B cell (primary cell): ENCODE measurements at regions not wholly inside any gene's neighbourhood (a gene's known extent, or its start where the extent isn't known, plus 50 kb on each side); places are given as distances from the start of the nearest gene placed in this dataset.

ENCODE experiments used
- ATAC-seq: fragments of 200-7000 bp; cut with Tn5 transposase; one replicate; pipeline ENCODE4 v1.10.0; 2021; ENCODE audit warnings: low read depth, mild to moderate bottlenecking, moderate number of reproducible peaks, moderate library complexity
- CTCF ChIA-PET: fragments of 350-600 bp; sonication (Branson Sonifier 250); formaldehyde crosslinking; loops from one replicate; lab custom pipeline; 2021; ENCODE audit warnings: antibody characterized with exemption, inconsistent platforms; lab: Charles Lee
- POLR2A ChIA-PET: fragments of 350-600 bp; sonication (Branson Sonifier 250); formaldehyde crosslinking; loops from one replicate; lab custom pipeline; 2021; ENCODE audit warnings: antibody characterized with exemption; lab: Charles Lee
- DNase-seq: peaks from one replicate; pipeline ENCODE4 v3.0.0; 2013
- H2AFZ ChIP-seq: 2 replicates; pipeline ENCODE4 v1.6.1; 2012; ENCODE audit warnings: mild to moderate bottlenecking, low read depth, low read length; ENCODE audit not compliant: insufficient read depth, poor library complexity, severe bottlenecking
- H3K27ac ChIP-seq, 2 donors: 1 replicate in 1 of 2; 2 replicates in 1 of 2; pipeline ENCODE4 v1.5.1; 2012 to 2013; ENCODE audit warnings: low read length in 2 of 2, mild to moderate bottlenecking in 2 of 2, moderate library complexity in 1 of 2
- H3K27me3 ChIP-seq, 4 experiments: fragments of 200-600 bp in 1 of 4; sonication (generic) in 1 of 4; replicated peaks in 1 of 4; 1 replicate in 2 of 4; 2 replicates in 2 of 4; pipeline versions ENCODE4 v1.6.1 to v1.7.0; 2013 to 2016; ENCODE audit warnings: low read length in 3 of 4, mild to moderate bottlenecking in 2 of 4, mixed read lengths in 1 of 4, moderate library complexity in 1 of 4; ENCODE audit not compliant: insufficient read depth in 4 of 4, control insufficient read depth in 3 of 4; ENCODE audit errors: control extremely low read depth in 1 of 4
- H3K36me3 ChIP-seq, 2 experiments: replicated peaks in 1 of 2; 1 replicate in 1 of 2; 2 replicates in 1 of 2; pipeline versions ENCODE4 v1.6.1 to v1.7.1; 2013; ENCODE audit warnings: low read length in 1 of 2; ENCODE audit not compliant: insufficient read depth in 2 of 2, control insufficient read depth in 1 of 2; ENCODE audit errors: control extremely low read depth in 1 of 2, extremely low read depth in 1 of 2
- H3K4me1 ChIP-seq, 2 donors: fragments of 200-600 bp in 1 of 2; sonication (generic) in 1 of 2; 1 replicate in 1 of 2; 2 replicates in 1 of 2; pipeline versions ENCODE4 v1.5.1 to v1.6.1; 2013 to 2017; ENCODE audit warnings: low read length in 2 of 2; ENCODE audit not compliant: control insufficient read depth in 2 of 2, insufficient read depth in 2 of 2
- H3K4me2 ChIP-seq: replicated peaks from 2 replicates; pipeline ENCODE3; 2012; ENCODE audit warnings: mild to moderate bottlenecking, low read depth, low read length; ENCODE audit not compliant: poor library complexity, severe bottlenecking
- H3K4me3 ChIP-seq, 5 experiments: fragments of 200-600 bp in 1 of 5; sonication (generic) in 1 of 5; 1 replicate in 3 of 5; 2 replicates in 2 of 5; pipeline versions ENCODE4 v1.5.1 to v1.7.0; 2011 to 2016; ENCODE audit warnings: low read length in 4 of 5, mild to moderate bottlenecking in 4 of 5, low read depth in 2 of 5, control low read depth in 1 of 5, moderate library complexity in 1 of 5; ENCODE audit not compliant: insufficient read depth in 1 of 5; ENCODE audit errors: control extremely low read depth in 1 of 5, extremely low read depth in 1 of 5
- H3K79me2 ChIP-seq: fragments of 200-600 bp; sonication (generic); one replicate; pipeline ENCODE4 v1.6.0; 2016; ENCODE audit warnings: low read length; ENCODE audit not compliant: control insufficient read depth, insufficient read depth
- H3K9ac ChIP-seq: fragments of 200-600 bp; sonication (generic); 2 replicates; pipeline ENCODE4 v1.6.1; 2017; ENCODE audit warnings: mild to moderate bottlenecking, low read length, moderate library complexity
- H3K9me3 ChIP-seq, 3 donors: one replicate each; pipeline versions ENCODE4 v1.6.1 to v1.7.1; 2013; ENCODE audit warnings: low read length in 2 of 3; ENCODE audit not compliant: control insufficient read depth in 2 of 3, insufficient read depth in 1 of 3; ENCODE audit errors: control extremely low read depth in 1 of 3
- H4K20me1 ChIP-seq: 2 replicates; pipeline ENCODE4 v1.6.0; 2012; ENCODE audit warnings: mild to moderate bottlenecking, low read length; ENCODE audit not compliant: insufficient read depth, control insufficient read depth, poor library complexity, severe bottlenecking
- H3K27ac Mint-ChIP-seq: one replicate; pipeline ENCODE4 v1.8.0; 2021; ENCODE audit warnings: mixed read lengths
- H3K27me3 Mint-ChIP-seq: one replicate; pipeline ENCODE4 v1.8.0; 2021; ENCODE audit warnings: mixed read lengths
- H3K4me1 Mint-ChIP-seq: one replicate; pipeline ENCODE4 v1.8.0; 2021; ENCODE audit warnings: mixed read lengths
- H3K4me3 Mint-ChIP-seq: one replicate; pipeline ENCODE4 v1.8.0; 2021; ENCODE audit warnings: mixed read lengths
- H3K9me3 Mint-ChIP-seq: one replicate; pipeline ENCODE4 v1.8.0; 2022; ENCODE audit warnings: mixed read lengths; ENCODE audit not compliant: insufficient read depth
- CTCF ChIP-seq: fragments of 200-600 bp; IDR thresholded peaks from one replicate; pipeline ENCODE4 v1.8.0; 2022; ENCODE audit warnings: antibody characterized with exemption, mild to moderate bottlenecking
- EZH2 ChIP-seq: IDR thresholded peaks from 2 replicates; pipeline ENCODE4 v1.6.1; 2012; ENCODE audit warnings: borderline replicate concordance, low read depth, mild to moderate bottlenecking, moderate library complexity, low read length; ENCODE audit not compliant: insufficient read depth, poor library complexity, severe bottlenecking
- WGBS: methylation state at CpG from one replicate; pipeline ENCODE4 v1.1.5; 2013; ENCODE audit warnings: missing lambda C conversion rate; ENCODE audit not compliant: insufficient coverage; 5-methylcytosine and 5-hydroxymethylcytosine counted together
- intact Hi-C: fragments of 100-400 bp; cut with micrococcal nuclease; formaldehyde crosslinking; loops from one replicate; pipeline ENCODE4 v1.10.0; 2022

GRCh38 chr11:109140857-109141515 is 281.0 kb upstream of the C11orf87 start:
- WGBS, result 96% methylated on average over 3 of the region's 3 CpGs
- H4K20me1 ChIP-seq, result no peaks in the 10 kb centered on the region
- POLR2A ChIA-PET, result no interaction called here

GRCh38 chr11:109145287-109145686 is 276.7 kb upstream of the C11orf87 start:
- ATAC-seq, result no peak
- Histone ChIP-seq H4K20me1 (no peaks in the 10 kb centered on the region), H3K36me3 (no peaks in the 10 kb centered on the region), H3K79me2 (no peaks in the 10 kb centered on the region), H3K4me3 (no peak overlapping the region), H3K4me1 (no peaks in the 10 kb centered on the region), H3K27me3 (no peaks in the 10 kb centered on the region), H3K9ac (no peak overlapping the region), H2AFZ (no peak overlapping the region), H3K9me3 (peaks cover 0 to 1% (median 0%) of the 10 kb centered on the region in 3 donors), H3K27ac (no peak overlapping the region), H3K4me2 (no peak overlapping the region)
- intact Hi-C loops, result no loop called here
- Mint-ChIP-seq H3K27ac (no peak overlapping the region), H3K9me3 (no peaks in the 10 kb centered on the region), H3K27me3 (peaks cover 6% of the 10 kb centered on the region), H3K4me1 (no peaks in the 10 kb centered on the region), H3K4me3 (no peak overlapping the region)
- TF ChIP-seq EZH2, result no peak
- no peak for TF ChIP-seq CTCF
- DNase-seq, result no peak
- CTCF ChIA-PET, result no interaction called here
- WGBS, result 93% methylated on average over 12 of the region's 14 CpGs
- POLR2A ChIA-PET, result no interaction called here

More at GRCh38 chr11:109140857-109141515, 281.0 kb upstream of the C11orf87 start:
- no peaks in the 10 kb centered on the region for H3K27me3 ChIP-seq
- Mint-ChIP-seq H3K27ac (no peak overlapping the region), H3K27me3 (peaks cover 6% of the 10 kb centered on the region), H3K4me3 (no peak overlapping the region), H3K4me1 (no peaks in the 10 kb centered on the region), H3K9me3 (no peaks in the 10 kb centered on the region)
- no peak for TF ChIP-seq CTCF
- TF ChIP-seq EZH2, result no peak
- H2AFZ ChIP-seq, result no peak overlapping the region
- no peak overlapping the region for H3K9ac ChIP-seq
- H3K27ac ChIP-seq, result no peak overlapping the region
- no peaks in the 10 kb centered on the region for H3K79me2 ChIP-seq
- no peak for DNase-seq
- H3K4me1 ChIP-seq, result no peaks in the 10 kb centered on the region
- peaks cover 0 to 1% (median 0%) of the 10 kb centered on the region in 3 donors for H3K9me3 ChIP-seq
- no peaks in the 10 kb centered on the region for H3K36me3 ChIP-seq
- no peak overlapping the region for H3K4me2 ChIP-seq
- CTCF ChIA-PET, result no interaction called here
- intact Hi-C loops, result no loop called here
- no peak overlapping the region for H3K4me3 ChIP-seq
- ATAC-seq, result no peak
